SHP77 (cell line): ENCODE measurements at regions not wholly inside any gene's neighbourhood (a gene's known extent, or its start where the extent isn't known, plus 50 kb on each side); places are given as distances from the start of the nearest gene placed in this dataset.

ENCODE experiments used
- DNase-seq, 2 experiments: peaks; one replicate each; lab custom pipeline; 2025; lab: John Stamatoyannopoulos, UW

DNA sequence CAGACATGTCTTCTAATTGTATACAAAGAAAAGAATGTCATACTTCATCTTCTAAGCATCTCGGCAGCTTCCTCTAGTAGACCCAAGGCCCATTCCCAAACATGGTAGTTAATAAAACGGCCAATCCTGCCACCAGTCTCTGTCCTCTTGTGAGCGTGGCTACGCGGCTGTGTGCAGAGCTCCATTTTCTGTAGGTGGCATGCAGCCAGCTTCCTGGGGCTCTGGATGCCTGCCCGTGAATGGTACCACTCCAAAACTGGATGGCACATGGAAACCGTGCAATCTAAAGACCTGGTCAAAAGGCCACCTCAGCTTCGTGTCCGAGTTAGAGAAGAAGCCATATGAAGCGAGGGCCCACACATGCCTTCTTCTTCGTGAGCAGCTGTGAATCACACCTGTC, 110.7 kb downstream of the SIPA1L2 start:
- peak; percentile 65 to 69 for DNase-seq

DNA sequence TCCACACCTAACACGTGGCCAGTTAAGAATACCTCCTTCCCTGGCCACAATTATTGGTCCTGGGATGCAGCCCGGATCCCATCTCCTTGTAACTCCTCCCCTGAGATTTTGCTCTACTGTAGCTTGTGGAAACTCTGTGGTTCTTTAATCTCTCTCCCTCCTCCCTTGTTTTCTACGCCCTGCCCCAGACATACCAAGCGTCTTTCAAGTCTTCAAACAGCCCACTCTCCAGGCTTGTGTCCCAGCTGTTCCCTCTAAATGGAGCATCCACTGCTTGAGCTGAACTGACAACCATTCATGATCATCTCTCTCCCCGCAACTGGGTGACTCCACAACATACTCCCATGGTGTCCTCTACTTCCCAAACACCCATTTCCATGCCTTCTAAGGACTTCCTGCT, 111.6 kb downstream of the SIPA1L2 start:
- no peak for DNase-seq

DNA sequence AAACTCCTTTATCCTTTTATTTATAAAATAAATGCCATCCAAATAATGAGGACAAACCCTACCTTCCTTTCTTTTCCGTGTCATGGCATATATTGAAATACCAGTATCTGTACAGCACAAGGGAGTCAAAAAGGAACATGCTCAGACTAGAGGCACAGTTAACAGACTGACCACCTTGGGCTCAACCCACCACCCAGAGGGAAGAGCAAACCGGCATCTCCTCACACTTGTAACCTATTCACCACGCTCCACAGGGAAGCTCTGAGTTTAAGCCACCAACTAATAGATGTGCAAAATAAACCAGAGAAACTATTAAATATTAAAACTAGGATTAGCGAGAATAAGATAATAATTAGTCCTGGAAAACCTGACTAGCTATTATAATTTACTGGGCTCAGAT, 112.7 kb downstream of the SIPA1L2 start:
- no peak for DNase-seq

DNA sequence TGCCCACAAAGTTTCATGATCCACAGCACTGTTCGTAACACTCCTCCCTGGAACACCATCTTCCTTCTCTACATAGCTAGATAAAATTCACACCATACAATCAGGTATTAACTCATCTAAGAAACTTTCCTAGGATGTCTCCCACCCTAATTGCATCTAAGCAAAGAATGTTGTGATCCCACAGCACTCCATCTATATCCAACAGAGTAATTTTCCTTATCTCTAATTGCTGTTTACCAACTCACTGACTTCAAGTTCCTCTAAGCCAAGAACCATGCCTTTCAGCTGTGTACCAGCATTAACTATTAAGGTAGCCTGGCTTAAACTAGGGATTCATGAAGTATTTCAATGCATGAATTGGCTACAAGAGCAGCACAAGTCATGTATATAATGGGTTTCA, 114.2 kb downstream of the SIPA1L2 start:
- no peak for DNase-seq

DNA sequence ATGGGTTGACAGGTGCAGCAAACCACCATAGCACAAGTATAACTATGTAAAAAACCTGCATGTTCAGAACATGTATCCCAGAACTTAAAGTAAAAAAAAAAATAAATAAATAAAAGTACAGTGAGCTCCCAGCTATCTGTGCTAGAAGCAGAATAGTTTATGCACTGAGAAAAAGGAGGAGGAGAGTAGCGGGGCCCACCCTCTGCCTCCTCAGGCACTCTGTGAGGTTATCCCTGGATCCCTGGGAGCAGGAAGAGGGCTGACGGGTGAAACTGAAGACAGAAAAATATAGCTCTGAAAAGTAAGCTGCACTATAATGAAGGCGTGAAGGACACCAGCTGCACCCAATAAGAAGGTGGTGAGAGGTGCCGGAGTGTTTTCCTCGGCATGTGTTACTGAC, 117.2 kb downstream of the SIPA1L2 start:
- DNase-seq: no peak

DNA sequence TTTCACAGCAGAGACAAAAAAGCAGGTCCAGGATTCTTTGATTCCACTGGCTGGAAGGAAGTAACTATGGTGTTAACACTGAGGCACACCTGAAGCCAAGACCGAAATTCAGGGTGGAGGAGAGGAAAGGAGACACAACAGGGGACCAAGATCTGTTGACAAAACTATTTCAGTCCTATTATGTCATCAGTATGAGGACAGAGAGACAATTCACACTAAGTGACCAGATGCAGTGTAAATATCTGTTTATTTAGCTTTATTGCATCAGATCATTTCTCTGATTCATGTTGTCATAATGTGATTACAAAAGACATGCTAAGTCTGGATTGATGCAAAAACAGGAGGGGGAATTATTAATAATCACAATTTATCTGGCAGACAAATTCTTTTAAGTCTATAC, 118.8 kb downstream of the SIPA1L2 start:
- peak in 1 of 2 experiments; percentile 3 for DNase-seq

DNA sequence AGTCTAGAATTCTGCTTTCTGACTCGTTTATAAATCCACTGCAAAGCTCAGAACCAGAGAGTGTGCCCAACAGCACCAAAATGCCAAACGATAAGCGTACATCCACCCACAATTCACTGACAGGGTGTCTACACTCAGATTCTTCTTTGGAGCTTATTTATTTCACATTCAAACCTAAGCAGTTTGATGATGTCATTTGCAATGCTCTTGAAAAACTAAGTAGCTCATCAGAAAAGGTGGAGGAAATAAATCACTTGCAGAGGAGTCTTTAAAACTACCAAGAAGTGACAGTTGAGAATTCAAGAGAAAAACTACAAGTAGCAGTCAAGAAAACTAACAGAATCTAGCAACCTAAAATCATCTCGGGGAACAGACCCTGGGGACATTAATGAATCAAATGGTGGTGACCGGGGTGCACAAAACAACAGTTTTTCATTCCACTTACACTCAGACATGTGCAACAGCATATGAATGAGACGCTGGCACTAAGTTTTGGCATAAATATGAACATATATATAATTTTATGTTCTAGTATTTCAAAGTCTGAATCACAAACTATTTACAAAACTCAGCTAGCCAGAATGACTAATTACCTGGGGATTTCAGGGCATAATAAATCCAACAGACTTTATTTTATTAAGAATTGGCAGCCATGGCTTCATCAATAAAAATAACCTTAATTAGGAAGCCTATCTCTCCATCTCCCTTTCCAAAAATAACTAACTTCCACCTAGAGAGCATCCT, 119.4 kb downstream of the SIPA1L2 start:
- DNase-seq: no peak

DNA sequence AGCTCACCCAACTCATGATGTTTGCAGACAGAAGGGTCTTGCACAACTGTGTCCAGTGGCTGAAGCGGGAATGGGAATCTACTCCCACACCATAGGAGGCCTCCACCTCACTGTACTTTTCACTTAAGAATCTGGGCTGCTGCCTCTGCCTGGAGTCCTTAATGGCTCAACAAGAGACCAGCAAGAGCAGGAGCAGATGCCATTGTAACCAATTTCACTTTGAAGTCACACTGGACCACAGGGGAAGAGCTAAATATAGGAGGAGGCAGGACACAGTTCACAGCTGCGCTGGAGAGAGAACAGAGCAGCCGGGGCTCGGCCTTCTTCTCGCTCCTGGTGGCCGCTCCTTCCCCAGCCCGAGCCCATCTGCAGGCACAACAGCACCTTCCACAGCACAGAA, 120.4 kb downstream of the SIPA1L2 start:
- peak; percentile 26 to 51 for DNase-seq

DNA sequence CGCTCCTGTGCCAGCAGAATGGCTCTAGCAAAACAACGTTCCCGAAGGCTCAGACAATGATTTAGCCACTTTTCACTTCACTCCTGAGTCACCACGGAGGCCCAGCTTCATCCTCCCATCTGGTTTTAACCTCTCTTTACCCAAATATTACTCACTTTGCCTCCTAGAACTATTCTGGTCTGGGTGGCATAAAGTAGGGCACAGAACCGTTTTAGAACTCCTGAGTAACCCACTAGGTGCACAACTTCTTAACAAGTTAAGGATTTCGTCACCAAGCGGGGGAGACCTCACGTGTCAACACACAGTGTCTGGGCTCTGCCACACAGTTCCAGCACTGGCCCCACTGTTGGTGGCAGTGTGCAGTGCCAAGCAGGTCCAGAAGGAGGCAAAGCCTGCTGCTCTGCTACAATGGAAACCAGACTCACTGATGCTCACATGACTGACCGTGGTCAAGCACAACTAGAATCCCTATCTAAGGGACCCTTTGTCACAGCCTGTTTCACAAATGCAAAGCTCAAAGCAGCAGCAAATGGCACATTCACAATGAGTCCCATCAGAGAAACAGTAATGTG, 121.7 kb downstream of the SIPA1L2 start:
- DNase-seq: no peak

DNA sequence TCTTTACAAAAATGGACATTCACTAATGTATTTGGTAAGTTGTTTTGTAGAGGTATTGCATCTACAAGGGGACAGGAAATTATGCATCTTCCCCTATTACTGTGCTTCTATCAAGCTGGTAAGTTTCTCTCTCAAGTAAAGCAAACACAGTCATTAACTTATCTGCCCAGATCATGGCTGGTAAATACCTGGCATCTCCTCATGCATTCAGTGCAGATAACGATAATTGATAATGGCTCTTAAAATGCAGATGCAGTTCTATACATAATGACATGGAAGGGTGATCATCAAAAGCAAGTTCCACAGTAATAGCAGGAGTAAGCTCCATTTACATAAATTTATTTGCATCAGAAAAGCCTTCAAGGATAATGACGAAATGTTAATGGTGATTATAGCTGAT, 122.4 kb downstream of the SIPA1L2 start:
- DNase-seq: no peak

DNA sequence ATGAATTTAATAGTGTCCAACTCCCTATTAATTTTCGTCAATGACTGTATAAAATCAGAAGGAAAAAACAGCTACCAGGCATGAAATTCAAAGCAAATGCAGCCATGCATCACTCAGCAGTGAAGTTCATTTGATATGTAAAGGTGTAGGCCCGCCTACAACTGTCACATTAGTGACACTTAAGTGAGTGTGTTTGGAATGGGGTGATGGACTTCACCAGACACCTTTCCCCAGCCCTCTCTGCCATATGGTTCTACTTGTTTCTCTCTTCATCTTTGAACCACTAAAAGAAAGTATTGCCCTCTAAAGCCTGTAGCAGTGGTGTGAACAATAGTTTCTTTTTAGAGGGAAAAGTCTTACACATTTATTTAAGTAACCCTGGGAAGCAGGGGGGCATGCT, 124.0 kb downstream of the SIPA1L2 start:
- no peak for DNase-seq

DNA sequence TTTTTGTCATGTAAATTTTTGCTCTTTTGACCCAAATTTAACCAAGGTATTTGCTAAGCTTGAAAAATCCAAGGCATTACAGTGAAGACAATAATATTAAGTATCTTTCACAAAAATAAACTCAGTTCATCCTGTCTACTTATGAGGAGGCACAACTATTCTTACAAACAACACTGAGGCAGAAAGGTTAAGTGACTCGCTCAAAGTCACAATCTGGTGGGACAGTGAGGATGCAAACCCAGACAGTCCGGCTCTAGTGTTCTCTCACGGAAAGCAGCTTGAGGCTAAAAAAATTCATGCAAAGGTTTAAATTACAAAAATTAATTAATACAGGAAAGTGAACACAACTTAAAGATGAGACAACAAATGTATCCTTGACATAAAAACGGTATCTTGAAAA, 125.3 kb downstream of the SIPA1L2 start:
- DNase-seq: no peak

DNA sequence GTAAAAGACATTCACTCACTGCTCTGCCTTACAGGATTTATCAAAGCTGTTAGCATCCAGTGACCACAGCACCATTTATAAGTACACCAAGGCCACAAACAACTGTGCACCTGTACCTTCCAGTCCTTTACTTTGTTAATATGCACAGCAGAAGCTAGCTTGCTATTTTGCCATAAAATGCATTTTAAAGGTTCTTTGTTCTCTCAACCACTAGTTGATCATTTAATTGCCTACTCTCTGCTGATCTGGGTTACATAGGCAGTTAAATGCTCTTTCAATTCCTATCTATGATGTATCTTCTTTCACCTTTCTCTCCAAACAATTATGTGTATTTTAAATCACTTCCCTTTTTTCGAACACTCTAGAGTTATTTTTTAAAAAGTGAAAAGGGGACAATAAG, 126.4 kb downstream of the SIPA1L2 start:
- DNase-seq: no peak

DNA sequence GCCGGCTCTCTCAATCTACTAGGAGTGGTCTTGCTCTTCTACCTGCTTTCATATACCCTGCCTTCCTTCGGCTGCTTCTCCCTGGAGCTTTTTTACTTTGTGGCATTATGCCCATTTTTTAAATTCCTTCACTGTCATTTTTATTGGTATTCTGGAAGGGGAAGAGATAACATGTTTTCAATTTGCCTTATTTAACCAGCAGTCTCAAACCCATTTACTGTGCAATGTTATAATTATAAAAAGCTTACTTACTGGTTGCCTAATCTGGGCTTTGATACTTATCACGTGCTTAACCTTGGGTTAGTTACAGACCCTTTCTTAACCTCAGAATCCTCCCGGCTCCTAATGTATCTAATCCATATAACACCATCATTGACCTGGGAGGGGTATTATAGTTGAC, 128.1 kb downstream of the SIPA1L2 start:
- DNase-seq: no peak

DNA sequence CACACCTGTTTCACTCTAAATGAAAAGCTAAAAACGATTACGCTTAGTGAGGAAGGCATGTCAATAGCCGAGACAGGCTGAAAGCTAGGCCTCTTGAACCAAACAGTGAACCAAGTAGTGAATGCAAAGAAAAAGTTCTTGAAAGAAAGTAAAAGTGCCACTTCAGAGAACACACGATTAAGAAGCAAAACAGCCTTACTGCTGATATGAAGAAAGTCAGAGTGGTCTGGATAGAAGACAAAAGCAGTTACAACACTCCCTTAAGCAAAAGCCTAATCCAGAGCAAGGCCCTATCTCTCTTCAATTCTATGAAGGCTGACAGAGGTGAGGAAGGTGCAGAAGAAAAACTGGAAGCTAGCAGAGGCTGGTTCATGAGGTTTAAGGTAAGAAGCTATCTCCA, 130.7 kb downstream of the SIPA1L2 start:
- no peak for DNase-seq

DNA sequence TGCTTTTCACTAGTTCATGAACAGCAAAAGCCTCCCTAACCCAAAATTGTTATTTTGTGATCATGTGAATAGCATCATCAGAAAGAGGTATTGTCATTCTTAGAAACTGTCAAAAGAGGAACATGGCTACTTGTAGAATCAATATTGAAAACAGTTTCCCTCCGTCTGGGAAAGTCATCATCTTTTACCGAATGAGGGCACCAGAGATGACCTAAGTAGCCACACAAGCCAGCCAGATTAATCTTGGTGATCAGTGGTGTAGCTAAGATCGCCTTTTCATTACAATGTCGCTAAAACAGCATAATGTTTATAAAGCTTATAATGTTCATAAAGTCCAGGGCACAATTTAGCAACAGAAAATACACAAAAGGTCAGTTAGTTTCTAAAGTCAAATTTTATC, 136.1 kb downstream of the SIPA1L2 start:
- DNase-seq: no peak

DNA sequence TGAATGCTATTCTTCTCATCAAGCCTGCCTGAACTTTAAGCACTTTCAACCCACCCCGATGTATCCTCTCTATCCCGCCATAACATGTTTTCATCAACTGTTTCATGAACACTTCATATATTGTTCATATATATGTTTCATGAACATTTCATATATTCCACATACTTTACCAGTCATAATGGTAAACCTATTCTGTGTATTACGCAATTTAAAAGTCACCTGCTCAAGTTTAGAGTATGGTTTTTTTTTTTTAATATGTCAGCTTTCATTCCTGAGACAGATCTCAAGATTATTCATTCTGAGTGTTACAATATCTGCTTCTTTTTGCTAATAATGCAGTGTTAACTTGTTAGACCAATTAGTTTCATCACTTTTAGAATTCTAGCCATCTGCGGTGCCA, 140.7 kb downstream of the SIPA1L2 start:
- DNase-seq: no peak

DNA sequence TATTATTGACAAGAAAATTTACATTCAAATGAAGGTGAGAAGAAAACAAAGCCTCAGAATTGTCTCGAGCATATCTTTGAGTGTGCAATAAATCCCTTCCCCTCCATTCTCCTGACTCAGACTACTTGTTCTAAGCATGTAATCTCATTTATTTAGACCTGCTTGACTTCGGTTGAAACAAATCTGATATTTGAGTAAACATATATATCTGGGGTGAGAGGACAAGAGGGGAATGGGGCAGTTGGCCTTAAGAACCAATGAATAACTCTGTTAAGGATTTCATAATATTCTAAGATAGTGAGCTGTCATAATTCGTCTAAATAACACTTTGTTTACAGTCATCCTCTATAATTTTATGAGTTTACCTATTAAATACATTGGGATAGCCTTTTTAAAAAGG, 142.7 kb downstream of the SIPA1L2 start:
- no peak for DNase-seq

DNA sequence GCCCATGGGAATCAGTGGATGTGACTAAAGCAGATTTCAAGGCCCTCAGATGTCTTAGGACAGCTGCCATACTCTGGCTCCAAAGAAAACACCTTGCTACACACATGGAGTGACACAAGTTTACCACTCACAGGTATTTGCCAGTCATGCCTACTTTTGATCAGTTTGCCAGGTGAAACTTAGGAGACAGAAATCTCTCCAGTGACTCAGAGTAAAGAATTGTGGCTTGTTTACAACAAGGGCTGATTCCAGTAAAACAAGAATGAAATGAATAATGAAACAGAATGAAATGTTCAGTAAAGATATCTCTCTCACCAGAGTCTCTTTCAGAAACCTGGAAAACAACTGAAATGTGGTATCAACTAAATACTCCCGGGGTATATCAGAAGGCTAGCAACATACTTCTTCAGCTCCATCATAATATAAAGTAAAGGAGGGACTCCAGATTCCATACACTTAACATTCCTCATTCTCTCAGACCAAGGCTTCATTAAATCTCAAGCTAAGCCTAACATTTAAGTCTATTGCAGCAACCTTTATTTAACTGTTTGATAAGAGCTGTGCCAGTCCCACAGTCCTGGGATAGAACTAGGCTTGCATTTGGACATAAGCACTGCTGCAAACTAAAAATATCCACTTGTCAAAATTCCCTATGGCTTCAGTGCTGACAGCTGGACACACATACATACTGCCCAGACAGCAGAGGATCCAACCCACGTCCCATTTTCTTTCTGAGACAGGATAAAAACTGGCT, 143.3 kb downstream of the SIPA1L2 start:
- DNase-seq: no peak

DNA sequence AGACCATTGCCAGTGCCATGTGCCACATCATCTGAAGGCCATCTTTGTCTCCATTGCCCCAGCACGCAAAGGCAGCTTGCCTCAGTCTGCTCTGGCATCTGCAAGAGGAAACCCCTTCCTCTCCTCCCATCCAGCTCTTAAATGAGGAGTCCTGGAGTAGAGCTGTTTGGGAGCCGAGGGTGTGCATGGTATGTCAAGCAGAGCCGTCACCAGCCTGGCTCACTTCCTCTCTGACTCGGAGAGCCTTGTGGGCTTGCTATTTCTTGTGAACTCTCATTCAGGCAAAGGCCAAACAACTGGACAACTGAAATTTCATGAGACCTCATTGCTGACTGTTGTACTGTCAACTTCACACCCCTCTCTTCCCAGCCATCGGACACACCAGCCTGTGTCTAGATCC, 143.9 kb downstream of the SIPA1L2 start:
- no peak for DNase-seq

DNA sequence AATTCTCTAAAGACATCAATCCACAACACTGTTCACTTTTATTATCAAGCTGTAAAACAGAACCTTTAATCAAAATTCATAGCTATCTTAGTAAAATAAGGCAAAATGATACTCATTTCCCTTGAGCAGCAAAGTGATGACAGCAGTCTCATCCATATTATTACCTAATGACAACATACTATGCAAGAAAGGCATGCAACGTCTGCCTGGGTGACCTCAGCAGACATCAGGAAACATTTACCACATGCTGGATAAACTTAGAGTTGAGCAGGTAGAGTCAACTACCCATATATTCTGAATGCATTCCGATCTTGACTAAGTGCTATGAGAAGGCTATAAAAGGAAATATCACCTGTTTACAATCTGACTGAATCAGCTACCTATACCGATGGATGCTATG, 145.1 kb downstream of the SIPA1L2 start:
- DNase-seq: no peak

DNA sequence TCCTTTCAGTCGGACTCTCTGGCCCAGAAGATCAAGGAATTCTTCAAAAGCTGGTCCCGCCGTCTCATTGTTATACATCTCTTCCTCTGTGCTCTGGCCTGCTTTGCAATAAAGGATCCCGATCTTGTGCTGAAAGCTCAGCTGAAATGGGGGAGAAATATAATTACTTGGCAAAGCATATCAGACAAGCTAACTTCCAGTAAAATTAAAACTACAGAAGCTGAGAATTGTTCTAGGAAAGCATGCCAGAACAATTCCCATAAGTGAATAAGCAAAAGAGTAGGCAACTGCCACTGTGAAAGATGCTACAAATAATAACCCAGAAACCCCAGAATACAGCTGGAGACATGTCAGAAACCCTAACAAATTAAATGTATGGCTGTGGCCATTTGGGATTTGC, 146.1 kb downstream of the SIPA1L2 start:
- DNase-seq: no peak

DNA sequence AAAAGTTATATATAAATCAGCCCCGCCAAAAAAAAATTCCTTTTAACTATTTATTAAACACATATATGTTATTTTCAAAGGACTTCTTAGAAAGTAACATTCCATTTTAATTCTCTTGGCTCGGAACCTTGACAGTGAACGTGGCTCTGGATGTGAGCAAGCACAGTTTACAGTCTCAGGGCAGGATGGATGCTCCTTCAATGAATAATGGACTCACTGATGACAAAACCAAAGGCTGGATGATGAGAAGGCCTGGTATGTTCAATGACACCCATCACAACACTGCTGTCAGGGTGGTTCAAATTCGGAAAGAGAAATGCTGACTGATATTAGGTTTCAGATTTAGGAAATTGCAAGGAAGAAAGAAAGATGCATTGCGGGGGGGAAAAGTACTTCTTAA, 148.8 kb downstream of the SIPA1L2 start:
- DNase-seq: no peak
